GM23338 (cell line): ENCODE measurements at regions not wholly inside any gene's neighbourhood (a gene's known extent, or its start where the extent isn't known, plus 50 kb on each side); places are given as distances from the start of the nearest gene placed in this dataset.

Experiments
- ATAC-seq: fragments of 200-7000 bp; cut with Tn5 transposase; 3 replicates; pipeline ENCODE4 v1.9.1; 2020
- DNase-seq: peaks from one replicate; pipeline ENCODE4 v3.0.0-alpha.2; 2015; ENCODE audit warnings: low spot score
- H2AFZ ChIP-seq: fragments of 200-600 bp; sonication (generic); 2 replicates; pipeline ENCODE4 v1.8.0; 2016; ENCODE audit warnings: antibody characterized with exemption, mild to moderate bottlenecking, moderate library complexity
- H3F3A ChIP-seq: fragments of 200-600 bp; sonication (generic); replicated peaks from 2 replicates; pipeline ENCODE4 v1.8.0; 2017; ENCODE audit warnings: antibody characterized with exemption, mixed run types, low read depth
- H3K27ac ChIP-seq: fragments of 200-600 bp; sonication (generic); 2 replicates; pipeline ENCODE4 v1.6.1; 2016; ENCODE audit warnings: low read depth
- H3K27me3 ChIP-seq: fragments of 200-600 bp; sonication (generic); 2 replicates; pipeline ENCODE4 v1.8.0; 2016; ENCODE audit warnings: mild to moderate bottlenecking, mixed run types, moderate library complexity; ENCODE audit not compliant: insufficient read depth
- H3K36me3 ChIP-seq: fragments of 200-600 bp; sonication (generic); 2 replicates; pipeline ENCODE4 v1.8.0; 2016; ENCODE audit warnings: mild to moderate bottlenecking; ENCODE audit not compliant: insufficient read depth
- H3K4me1 ChIP-seq: fragments of 200-600 bp; sonication (generic); 2 replicates; pipeline ENCODE4 v1.8.0; 2016; ENCODE audit warnings: mild to moderate bottlenecking, moderate library complexity; ENCODE audit not compliant: insufficient read depth
- H3K4me2 ChIP-seq: fragments of 200-600 bp; sonication (generic); 2 replicates; pipeline ENCODE4 v1.7.1; 2017; ENCODE audit warnings: mixed run types
- H3K4me3 ChIP-seq: fragments of 200-600 bp; sonication (generic); 2 replicates; pipeline ENCODE4 v1.6.1; 2016; ENCODE audit warnings: mixed run types
- H3K79me2 ChIP-seq: fragments of 200-600 bp; sonication (generic); replicated peaks from 2 replicates; pipeline ENCODE4 v1.8.0; 2017; ENCODE audit warnings: mild to moderate bottlenecking; ENCODE audit not compliant: insufficient read depth
- H3K9me2 ChIP-seq: fragments of 200-600 bp; sonication (generic); 2 replicates; pipeline ENCODE4 v1.8.0; 2017; ENCODE audit not compliant: insufficient read depth
- H4K20me1 ChIP-seq: fragments of 200-600 bp; sonication (generic); replicated peaks from 2 replicates; pipeline ENCODE4 v1.8.0; 2017; ENCODE audit warnings: mild to moderate bottlenecking; ENCODE audit not compliant: insufficient read depth
- H3K27ac Mint-ChIP-seq: 2 replicates; pipeline ENCODE4 v1.8.0; 2020; ENCODE audit warnings: inconsistent platforms, mild to moderate bottlenecking, moderate library complexity, mixed read lengths
- H3K27me3 Mint-ChIP-seq: 3 replicates; pipeline ENCODE4 v1.8.0; 2022; ENCODE audit warnings: low read depth, mild to moderate bottlenecking, moderate library complexity, mixed read lengths, inconsistent platforms; ENCODE audit not compliant: insufficient read depth, poor library complexity
- H3K36me3 Mint-ChIP-seq: 3 replicates; pipeline ENCODE4 v1.8.0; 2021; ENCODE audit warnings: low read depth, mild to moderate bottlenecking, inconsistent platforms, moderate library complexity, mixed read lengths
- H3K4me1 Mint-ChIP-seq: 3 replicates; pipeline ENCODE4 v1.8.0; 2020; ENCODE audit warnings: mild to moderate bottlenecking, inconsistent platforms, mixed read lengths
- H3K4me3 Mint-ChIP-seq: 3 replicates; pipeline ENCODE4 v1.8.0; 2021; ENCODE audit warnings: moderate library complexity, mild to moderate bottlenecking, inconsistent platforms, mixed read lengths
- H3K9me3 Mint-ChIP-seq: 3 replicates; pipeline ENCODE4 v1.8.0; 2020; ENCODE audit warnings: moderate library complexity, mild to moderate bottlenecking, inconsistent platforms, mixed read lengths
- CREB1 ChIP-seq: fragments of 250-450 bp; sonication (Bioruptor Pico); IDR thresholded peaks from 2 replicates; pipeline ENCODE4 v1.5.0; 2020; ENCODE audit warnings: low read depth, mild to moderate bottlenecking, moderate library complexity
- EZH2 ChIP-seq: fragments of 200-600 bp; sonication (generic); IDR thresholded peaks from one replicate; pipeline ENCODE4 v1.8.0; 2017; ENCODE audit warnings: antibody characterized with exemption, mild to moderate bottlenecking, low read depth; ENCODE audit not compliant: unreplicated experiment
- JUNB ChIP-seq: IDR thresholded peaks from one replicate; pipeline ENCODE4 v1.6.1; 2016; ENCODE audit warnings: antibody characterized with exemption; ENCODE audit not compliant: unreplicated experiment
- NANOG ChIP-seq: IDR thresholded peaks from 2 replicates; pipeline ENCODE4 v1.6.1; 2016; ENCODE audit warnings: antibody characterized with exemption, borderline replicate concordance
- REST ChIP-seq: IDR thresholded peaks from one replicate; pipeline ENCODE4 v1.6.1; 2018; ENCODE audit warnings: antibody characterized with exemption; ENCODE audit not compliant: unreplicated experiment
- STAT1 ChIP-seq: IDR thresholded peaks from one replicate; pipeline ENCODE4 v1.6.1; 2016; ENCODE audit warnings: antibody characterized with exemption; ENCODE audit not compliant: unreplicated experiment
- ZNF114 ChIP-seq: fragments of 250-450 bp; sonication (Bioruptor Pico); IDR thresholded peaks from 2 replicates; pipeline ENCODE4 v1.5.0; 2020; ENCODE audit warnings: mild to moderate bottlenecking, moderate library complexity
- ZNF331 ChIP-seq: fragments of 250-450 bp; sonication (Bioruptor Pico); IDR thresholded peaks from 2 replicates; pipeline ENCODE4 v1.5.0; 2020; ENCODE audit warnings: low read depth, mild to moderate bottlenecking, moderate library complexity
- TF ChIP-seq, protein P1 (sequence below): fragments of 250-450 bp; sonication (Bioruptor Pico); IDR thresholded peaks from 2 replicates; pipeline ENCODE4 v1.5.0; 2020; ENCODE audit warnings: mild to moderate bottlenecking, moderate library complexity
- TF ChIP-seq, protein P2 (sequence below), 2 experiments: fragments of 200-600 bp in 1 of 2; sonication (generic) in 1 of 2; conservative IDR thresholded peaks; 2 replicates each; pipeline versions ENCODE4 v1.5.1 to v1.6.1; 2016 to 2017; ENCODE audit warnings: antibody characterized with exemption in 2 of 2, low read depth in 2 of 2, mild to moderate bottlenecking in 2 of 2, moderate library complexity in 1 of 2

DNA sequence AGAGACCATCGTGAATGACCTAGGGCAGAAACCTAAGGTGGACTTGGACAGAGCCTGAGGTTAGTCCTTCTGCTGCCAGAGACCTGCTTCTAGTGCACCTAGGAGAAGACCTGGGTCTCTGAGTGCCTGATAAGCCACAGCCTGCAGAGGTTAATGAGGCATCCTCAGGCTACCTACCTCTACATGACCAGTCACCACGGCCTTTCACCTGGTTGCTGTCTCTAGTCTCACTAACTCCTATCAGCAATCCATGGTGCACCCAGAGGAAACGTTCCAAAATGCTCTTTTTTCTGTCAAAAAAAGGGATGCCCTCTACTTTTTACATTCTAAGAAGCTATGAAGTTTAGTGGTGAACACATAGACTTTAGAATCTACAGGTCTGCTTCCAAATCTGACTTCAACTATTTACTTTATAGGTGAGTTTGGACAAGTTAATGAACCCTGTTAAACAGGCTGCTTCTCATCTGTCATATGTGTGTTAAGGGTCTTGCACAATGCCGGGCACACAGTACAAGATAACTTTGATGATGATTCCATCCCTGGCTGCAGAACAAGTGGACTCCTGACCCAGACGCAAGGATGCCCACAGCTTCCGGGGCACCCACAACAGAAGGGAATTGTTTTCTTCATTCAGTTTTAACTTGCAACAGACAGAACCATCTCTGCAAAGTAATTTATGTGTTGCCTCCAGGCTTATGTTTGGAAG lies 469.9 kb upstream of the CDH5 start:
- no peaks in the 10 kb centered on the region for H3K27me3 Mint-ChIP-seq
- H2AFZ ChIP-seq = no peak overlapping the region
- peaks cover 8% of the 10 kb centered on the region; the same call in 2 of the 3 replicates for H3K9me3 Mint-ChIP-seq
- peaks cover 17% of the 10 kb centered on the region for H3K4me1 Mint-ChIP-seq
- H3K4me1 ChIP-seq = no peaks in the 10 kb centered on the region; the same call in 1 of the 2 replicates
- H3K27ac Mint-ChIP-seq = no peak overlapping the region
- H3K27me3 ChIP-seq = no peaks in the 10 kb centered on the region
- H3K27ac ChIP-seq = no peak overlapping the region
- no peak for ATAC-seq
- H3K36me3 Mint-ChIP-seq = no peaks in the 10 kb centered on the region; the same call in 2 of the 3 replicates
- H3K4me3 ChIP-seq = no peak overlapping the region
- H4K20me1 ChIP-seq = no peaks in the 10 kb centered on the region
- H3K9me2 ChIP-seq = 0 out of 2 replicates have a peak, but pooled peaks cover 9% of the 10 kb centered on the region
- no peak overlapping the region for H3K4me3 Mint-ChIP-seq
- no peak for DNase-seq
- H3K4me2 ChIP-seq = no peak overlapping the region
- TF ChIP-seq ZNF331 (CRISPR knock-in tag) (no peak), CREB1 (CRISPR knock-in tag) (no peak), EZH2 (no peak), REST (no peak), STAT1 (no peak), JUNB (no peak), NANOG (no peak), ZNF114 (no peak)
- TF ChIP-seq, protein P1, sequence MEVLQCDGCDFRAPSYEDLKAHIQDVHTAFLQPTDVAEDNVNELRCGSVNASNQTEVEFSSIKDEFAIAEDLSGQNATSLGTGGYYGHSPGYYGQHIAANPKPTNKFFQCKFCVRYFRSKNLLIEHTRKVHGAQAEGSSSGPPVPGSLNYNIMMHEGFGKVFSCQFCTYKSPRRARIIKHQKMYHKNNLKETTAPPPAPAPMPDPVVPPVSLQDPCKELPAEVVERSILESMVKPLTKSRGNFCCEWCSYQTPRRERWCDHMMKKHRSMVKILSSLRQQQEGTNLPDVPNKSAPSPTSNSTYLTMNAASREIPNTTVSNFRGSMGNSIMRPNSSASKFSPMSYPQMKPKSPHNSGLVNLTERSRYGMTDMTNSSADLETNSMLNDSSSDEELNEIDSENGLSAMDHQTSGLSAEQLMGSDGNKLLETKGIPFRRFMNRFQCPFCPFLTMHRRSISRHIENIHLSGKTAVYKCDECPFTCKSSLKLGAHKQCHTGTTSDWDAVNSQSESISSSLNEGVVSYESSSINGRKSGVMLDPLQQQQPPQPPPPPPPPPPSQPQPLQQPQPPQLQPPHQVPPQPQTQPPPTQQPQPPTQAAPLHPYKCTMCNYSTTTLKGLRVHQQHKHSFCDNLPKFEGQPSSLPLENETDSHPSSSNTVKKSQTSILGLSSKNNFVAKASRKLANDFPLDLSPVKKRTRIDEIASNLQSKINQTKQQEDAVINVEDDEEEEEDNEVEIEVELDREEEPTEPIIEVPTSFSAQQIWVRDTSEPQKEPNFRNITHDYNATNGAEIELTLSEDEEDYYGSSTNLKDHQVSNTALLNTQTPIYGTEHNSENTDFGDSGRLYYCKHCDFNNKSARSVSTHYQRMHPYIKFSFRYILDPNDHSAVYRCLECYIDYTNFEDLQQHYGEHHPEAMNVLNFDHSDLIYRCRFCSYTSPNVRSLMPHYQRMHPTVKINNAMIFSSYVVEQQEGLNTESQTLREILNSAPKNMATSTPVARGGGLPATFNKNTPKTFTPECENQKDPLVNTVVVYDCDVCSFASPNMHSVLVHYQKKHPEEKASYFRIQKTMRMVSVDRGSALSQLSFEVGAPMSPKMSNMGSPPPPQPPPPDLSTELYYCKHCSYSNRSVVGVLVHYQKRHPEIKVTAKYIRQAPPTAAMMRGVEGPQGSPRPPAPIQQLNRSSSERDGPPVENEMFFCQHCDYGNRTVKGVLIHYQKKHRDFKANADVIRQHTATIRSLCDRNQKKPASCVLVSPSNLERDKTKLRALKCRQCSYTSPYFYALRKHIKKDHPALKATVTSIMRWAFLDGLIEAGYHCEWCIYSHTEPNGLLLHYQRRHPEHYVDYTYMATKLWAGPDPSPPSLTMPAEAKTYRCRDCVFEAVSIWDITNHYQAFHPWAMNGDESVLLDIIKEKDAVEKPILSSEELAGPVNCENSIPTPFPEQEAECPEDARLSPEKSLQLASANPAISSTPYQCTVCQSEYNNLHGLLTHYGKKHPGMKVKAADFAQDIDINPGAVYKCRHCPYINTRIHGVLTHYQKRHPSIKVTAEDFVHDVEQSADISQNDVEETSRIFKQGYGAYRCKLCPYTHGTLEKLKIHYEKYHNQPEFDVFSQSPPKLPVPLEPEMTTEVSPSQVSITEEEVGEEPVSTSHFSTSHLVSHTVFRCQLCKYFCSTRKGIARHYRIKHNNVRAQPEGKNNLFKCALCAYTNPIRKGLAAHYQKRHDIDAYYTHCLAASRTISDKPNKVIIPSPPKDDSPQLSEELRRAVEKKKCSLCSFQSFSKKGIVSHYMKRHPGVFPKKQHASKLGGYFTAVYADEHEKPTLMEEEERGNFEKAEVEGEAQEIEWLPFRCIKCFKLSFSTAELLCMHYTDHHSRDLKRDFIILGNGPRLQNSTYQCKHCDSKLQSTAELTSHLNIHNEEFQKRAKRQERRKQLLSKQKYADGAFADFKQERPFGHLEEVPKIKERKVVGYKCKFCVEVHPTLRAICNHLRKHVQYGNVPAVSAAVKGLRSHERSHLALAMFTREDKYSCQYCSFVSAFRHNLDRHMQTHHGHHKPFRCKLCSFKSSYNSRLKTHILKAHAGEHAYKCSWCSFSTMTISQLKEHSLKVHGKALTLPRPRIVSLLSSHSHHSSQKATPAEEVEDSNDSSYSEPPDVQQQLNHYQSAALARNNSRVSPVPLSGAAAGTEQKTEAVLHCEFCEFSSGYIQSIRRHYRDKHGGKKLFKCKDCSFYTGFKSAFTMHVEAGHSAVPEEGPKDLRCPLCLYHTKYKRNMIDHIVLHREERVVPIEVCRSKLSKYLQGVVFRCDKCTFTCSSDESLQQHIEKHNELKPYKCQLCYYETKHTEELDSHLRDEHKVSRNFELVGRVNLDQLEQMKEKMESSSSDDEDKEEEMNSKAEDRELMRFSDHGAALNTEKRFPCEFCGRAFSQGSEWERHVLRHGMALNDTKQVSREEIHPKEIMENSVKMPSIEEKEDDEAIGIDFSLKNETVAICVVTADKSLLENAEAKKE = no peak
- TF ChIP-seq, protein P2, sequence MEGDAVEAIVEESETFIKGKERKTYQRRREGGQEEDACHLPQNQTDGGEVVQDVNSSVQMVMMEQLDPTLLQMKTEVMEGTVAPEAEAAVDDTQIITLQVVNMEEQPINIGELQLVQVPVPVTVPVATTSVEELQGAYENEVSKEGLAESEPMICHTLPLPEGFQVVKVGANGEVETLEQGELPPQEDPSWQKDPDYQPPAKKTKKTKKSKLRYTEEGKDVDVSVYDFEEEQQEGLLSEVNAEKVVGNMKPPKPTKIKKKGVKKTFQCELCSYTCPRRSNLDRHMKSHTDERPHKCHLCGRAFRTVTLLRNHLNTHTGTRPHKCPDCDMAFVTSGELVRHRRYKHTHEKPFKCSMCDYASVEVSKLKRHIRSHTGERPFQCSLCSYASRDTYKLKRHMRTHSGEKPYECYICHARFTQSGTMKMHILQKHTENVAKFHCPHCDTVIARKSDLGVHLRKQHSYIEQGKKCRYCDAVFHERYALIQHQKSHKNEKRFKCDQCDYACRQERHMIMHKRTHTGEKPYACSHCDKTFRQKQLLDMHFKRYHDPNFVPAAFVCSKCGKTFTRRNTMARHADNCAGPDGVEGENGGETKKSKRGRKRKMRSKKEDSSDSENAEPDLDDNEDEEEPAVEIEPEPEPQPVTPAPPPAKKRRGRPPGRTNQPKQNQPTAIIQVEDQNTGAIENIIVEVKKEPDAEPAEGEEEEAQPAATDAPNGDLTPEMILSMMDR (conservative IDR thresholded peaks at IDR 0.05; ENCODE audit: low read depth in 2 of 2) = no peak
- H3K36me3 ChIP-seq = no peaks in the 10 kb centered on the region
- H3F3A ChIP-seq = no peaks in the 10 kb centered on the region
- no peaks in the 10 kb centered on the region for H3K79me2 ChIP-seq
